ENCODE measurements at regions not wholly inside any gene's neighbourhood (a gene's known extent, or its start where the extent isn't known, plus 50 kb on each side); places are given as distances from the start of the nearest gene placed in this dataset.
A peak's percentile ranks its signal among the peaks of the same experiment; 100 is the strongest.
"Not testable (repeated sequence)": the region's sequence is repeated elsewhere in the genome, so short reads cannot be mapped to it uniquely, and the experiment has no call there.

GRCh38 chr6:163719028-163719742 is 304.7 kb downstream of the QKI start:
- no peak for DNase-seq (ENCODE audit: low read depth)

GRCh38 chr6:163718537-163718936 is 304.0 kb downstream of the QKI start:
- DNase-seq (ENCODE audit: low read depth), result no peak

- DNase-seq (ENCODE audit: low read depth), result no peak
Measured at GRCh38 chr6:163717106-163717764, 302.7 kb downstream of the QKI start.

DNA sequence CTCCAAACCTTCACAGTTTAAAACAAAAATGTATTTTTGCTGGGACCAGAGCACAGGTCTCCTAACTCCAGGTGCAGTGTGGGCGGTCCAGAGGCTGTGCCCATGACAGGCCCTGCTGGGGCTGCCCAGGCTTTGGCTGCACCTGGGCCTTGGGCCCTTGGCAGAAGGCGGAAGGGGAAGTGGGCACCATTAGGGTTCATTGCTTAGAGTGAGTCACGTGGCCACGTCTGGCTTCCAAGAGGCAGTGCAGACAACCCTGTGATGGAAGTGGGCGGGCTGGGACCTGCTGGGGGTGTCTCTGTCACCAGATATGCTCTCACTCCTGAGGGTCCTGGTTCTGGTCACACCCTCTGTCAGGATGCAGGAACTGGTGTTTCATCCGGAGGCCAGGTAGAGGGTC is 302.2 kb downstream of the QKI start:
- DNase-seq (ENCODE audit: low read depth), result no peak

DNA sequence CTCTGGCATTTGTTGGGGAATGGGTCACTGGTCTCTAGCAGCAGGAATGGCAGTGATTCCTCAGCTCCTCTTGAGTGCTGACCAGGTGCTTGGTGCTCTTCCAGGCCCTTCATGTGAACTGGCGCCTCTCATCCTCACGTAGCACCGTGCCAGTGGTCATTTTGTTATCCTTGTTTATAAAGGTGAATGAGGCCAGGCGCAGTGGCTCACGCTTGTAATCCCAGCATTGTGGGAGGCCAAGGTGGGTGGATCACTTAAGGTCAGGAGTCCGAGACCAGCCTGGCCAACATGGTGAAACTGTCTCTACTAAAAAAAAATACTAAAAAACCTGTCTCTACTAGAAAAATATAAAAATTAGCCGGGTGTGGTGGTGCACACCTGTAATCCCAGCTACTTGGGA is 301.3 kb downstream of the QKI start:
- no peak for DNase-seq (ENCODE audit: low read depth)

DNA sequence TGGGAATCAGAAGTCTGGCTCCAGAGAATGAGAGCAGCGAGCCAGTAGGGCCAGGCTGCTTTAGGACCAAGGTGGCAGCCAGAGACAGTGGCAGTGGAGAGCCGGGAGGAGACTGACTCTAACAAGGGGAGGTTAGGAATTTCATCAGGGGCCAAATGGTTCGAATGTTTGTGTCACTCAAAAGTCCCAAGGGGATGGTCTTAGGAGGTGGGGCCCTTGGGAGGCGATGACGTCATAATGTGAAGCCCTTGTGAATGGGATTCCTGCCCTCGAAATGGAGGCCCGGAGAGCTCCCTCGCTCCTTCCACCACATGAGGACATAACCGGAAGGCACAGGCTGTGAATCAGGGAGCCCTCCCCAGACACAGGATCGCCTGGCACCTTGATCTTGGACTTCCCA is 299.7 kb downstream of the QKI start:
- DNase-seq (ENCODE audit: low read depth), result no peak

GRCh38 chr6:163712981-163713380 is 298.5 kb downstream of the QKI start:
- no peak for DNase-seq (ENCODE audit: low read depth)

GRCh38 chr6:163712566-163712961 is 298.0 kb downstream of the QKI start:
- DNase-seq (ENCODE audit: low read depth), result no peak

GRCh38 chr6:163711615-163712565 is 297.4 kb downstream of the QKI start:
- peak; percentile 13 for DNase-seq (ENCODE audit: low read depth)

GRCh38 chr6:163710532-163711470 is 296.3 kb downstream of the QKI start:
- no peak for DNase-seq (ENCODE audit: low read depth)

- no peak for DNase-seq (ENCODE audit: low read depth)
Measured at GRCh38 chr6:163709693-163710092, 295.2 kb downstream of the QKI start.

GRCh38 chr6:163709255-163709654 is 294.7 kb downstream of the QKI start:
- DNase-seq (ENCODE audit: low read depth), result no peak

DNA sequence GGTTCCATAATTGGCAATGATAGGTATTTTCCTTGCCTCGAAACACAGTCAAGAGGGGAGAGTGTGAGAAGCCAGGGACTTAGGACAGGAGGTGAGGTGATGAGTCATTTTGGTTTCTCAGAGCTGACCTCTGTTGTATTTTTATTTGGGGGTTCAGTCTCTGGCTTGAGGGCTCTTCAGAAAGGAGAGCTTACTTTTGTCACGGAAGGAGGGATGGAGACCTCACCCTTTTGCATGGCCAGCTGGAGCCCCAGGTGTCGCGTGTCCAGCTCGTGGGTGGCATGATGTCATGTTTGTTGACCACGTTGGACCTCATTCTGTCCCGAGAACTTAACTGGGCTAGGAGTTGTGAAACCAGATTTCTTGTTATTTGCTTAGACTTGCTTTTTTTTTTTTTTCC is 293.9 kb downstream of the QKI start:
- no peak for DNase-seq (ENCODE audit: low read depth)

DNA sequence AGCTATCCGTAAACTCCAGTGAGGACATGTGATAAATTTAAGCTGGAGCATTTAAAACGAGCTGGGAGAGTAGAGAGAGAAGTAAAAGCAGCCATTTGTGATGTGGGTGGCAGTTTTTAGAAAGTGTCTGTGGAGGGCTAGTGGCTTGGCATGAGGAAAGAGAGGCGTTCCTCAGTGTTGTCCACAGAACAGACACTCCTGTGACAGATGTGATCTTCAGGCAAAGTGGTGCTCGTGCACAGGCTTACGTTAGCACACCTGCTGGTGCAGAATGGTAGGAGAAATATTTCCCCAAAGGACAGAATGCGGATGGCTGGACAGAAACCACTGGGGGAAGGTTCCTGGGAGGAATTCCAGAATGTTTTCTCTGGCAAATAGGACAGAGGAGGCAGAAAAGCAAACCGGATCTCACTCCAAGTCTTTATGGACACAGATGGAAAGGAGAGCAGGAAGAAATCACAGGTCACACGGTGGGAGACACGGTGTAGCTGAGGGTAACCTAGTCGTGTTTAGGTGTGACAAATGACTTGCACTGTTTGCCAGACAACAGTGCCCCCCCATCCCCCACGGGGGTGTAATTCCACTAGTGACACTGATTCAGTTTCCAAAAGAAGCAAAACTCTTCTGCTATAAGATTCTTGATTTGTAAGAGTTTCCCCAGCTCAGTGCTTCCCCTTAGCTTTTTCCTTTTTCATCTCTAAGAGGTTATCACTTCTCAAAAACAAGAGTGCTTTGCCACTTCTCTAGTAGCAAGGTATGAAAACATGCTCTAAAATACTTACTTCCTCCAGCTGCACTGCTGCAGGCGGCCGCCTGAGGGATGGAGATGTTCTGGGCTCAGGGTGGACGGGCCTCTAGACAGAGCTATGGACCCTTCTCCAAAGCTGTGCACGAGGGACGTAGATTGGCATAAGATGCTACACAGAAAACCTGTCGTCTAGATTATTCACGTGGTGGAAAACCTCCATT is 293.2 kb downstream of the QKI start:
- no peak for DNase-seq (ENCODE audit: low read depth)

DNA sequence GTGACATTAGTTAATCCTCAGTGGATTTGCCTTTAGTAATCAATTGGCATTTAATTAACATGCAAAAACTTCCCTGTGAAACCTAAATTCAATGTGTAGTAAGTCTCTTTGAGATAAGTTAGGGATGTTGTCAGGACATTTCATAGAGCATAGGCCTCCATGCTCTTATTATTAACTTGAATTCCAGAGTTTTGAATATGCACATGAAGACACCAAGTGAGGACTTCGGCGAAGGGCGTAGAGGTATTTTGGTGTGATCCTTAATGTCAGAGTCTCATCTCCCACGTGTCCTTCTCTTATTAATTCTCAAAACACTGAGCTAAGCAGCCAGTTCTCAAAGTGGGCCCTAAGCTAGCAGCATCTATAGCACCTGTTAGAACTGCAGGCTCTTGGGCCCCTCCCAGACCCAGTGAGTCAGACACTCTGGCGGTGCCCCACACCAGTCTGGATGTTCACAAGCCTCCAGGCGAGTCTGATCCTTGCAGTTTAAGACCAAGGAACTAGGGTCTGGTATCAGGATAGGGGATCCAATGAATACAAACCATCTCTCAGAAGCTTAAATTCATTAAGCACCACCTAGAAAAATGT is 292.1 kb downstream of the QKI start:
- DNase-seq (ENCODE audit: low read depth), result no peak

GRCh38 chr6:163705923-163706322 is 291.4 kb downstream of the QKI start:
- no peak for DNase-seq (ENCODE audit: low read depth)

DNA sequence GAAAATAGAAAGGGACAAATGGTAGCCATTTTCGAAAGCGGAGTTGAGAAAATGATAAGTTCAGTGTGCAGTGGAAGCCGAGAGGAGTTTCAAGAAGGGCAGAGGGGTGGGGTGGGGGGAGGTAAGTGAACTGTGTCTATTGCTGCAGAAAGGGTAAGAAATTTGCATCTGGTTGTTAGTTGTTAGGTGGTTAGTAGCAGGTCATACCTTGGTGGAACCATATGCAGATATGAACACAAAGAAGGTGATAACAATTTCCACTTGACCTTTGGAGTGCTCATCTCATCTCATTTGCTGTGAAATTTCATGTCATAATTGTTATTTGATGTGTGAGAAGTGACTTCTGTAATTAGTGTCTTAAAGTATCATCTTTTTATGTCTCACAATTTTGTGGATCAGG is 288.2 kb downstream of the QKI start:
- DNase-seq (ENCODE audit: low read depth), result no peak

- no peak for DNase-seq (ENCODE audit: low read depth)
Measured at GRCh38 chr6:163701762-163702161, 287.2 kb downstream of the QKI start.

DNA sequence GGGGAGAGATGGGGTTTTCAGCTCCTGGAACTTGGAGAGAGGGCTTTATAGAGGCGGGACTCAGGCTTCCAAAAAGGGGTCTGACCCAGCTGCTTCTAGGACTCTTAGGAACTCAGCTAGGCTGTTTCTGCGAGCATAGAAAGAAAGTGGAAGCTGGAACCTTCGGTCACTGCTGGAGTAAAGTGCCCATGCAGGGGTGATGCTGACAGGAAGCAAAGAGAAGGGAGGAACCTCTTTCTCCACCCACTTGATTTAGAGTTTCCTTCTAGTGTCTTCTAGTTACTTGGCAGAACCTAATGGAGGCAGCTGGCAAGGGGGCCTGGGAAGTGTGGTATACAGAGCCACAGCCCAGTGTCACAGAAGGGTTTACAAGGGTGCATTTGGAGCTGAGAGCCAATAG is 283.6 kb downstream of the QKI start:
- no peak for DNase-seq (ENCODE audit: low read depth)

DNA sequence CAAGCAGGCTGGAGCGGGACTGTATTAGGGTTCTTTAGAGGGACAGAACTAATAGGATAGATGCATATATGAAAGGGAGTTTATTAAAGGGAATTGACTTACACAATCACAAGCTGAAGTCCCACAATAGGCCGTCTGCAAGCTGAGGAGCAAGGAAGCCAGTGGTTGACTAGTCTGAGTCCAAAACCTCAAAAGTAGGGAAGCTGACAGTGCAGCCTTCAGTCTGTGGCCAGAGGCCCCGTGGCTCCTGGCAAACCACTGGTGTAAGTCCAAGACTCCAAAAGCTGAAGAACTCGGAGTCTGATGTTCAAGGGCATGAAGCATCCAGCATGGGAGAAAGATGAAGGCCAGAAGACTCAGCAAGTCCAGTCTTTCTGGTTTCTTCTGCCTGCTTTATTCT is 281.8 kb downstream of the QKI start:
- not testable (repeated sequence) for DNase-seq (ENCODE audit: low read depth)

All from GM04503 (cell line).